Lower leg skin (tissue), 4 donors: ENCODE measurements at regions not wholly inside any gene's neighbourhood (a gene's known extent, or its start where the extent isn't known, plus 50 kb on each side); places are given as distances from the start of the nearest gene placed in this dataset.

ENCODE experiments used
- DNase-seq, 2 donors: peaks; one replicate each; pipeline ENCODE4 v3.0.0-alpha.2; 2019; ENCODE audit warnings: low spot score in 2 of 2
- H3K4me3 ChIP-seq: fragments of 200-600 bp; sonication (generic); 2 replicates; pipeline ENCODE4 v1.5.1; 2017; ENCODE audit warnings: mild to moderate bottlenecking, low read depth; ENCODE audit not compliant: poor library complexity, severe bottlenecking
- CTCF ChIP-seq, 3 donors: fragments of 450-650 bp; IDR thresholded peaks; one replicate each; pipeline ENCODE4 v1.5.1; 2016; ENCODE audit warnings: antibody characterized with exemption in 3 of 3, mild to moderate bottlenecking in 3 of 3, moderate library complexity in 2 of 3
- POLR2A ChIP-seq, 2 donors: fragments of 450-650 bp; IDR thresholded peaks; one replicate each; pipeline ENCODE4 v1.6.1; 2016 to 2017; ENCODE audit warnings: antibody characterized with exemption in 2 of 2, mild to moderate bottlenecking in 1 of 2, moderate library complexity in 1 of 2
- WGBS, 2 donors: methylation state at CpG; one replicate each; pipeline ENCODE4 v1.1.5; 2018; 5-methylcytosine and 5-hydroxymethylcytosine counted together
- intact Hi-C: fragments of 100-400 bp; cut with DNase I; formaldehyde crosslinking; loops from one replicate; pipeline ENCODE4 v1.15.0; 2023; ENCODE audit warnings: low total_unique reads

GRCh38 chr12:126949558-126949957 is 1317.4 kb upstream of the TMEM132C start:
- no peak for TF ChIP-seq POLR2A (IDR thresholded peaks at IDR 0.05)
- no peak for TF ChIP-seq CTCF (IDR thresholded peaks at IDR 0.05)
- no peak for DNase-seq
- H3K4me3 ChIP-seq, result no peak overlapping the region
- intact Hi-C loops, result no loop called here
- WGBS, 2 donors, result 94 to 100% methylated on average over 1 of the region's 1 CpG

- no peak for DNase-seq
- 65 to 79% methylated on average over 6 of the region's 6 CpGs for WGBS, 2 donors
- no peak overlapping the region for H3K4me3 ChIP-seq
- TF ChIP-seq CTCF (IDR thresholded peaks at IDR 0.05) (no peak), POLR2A (IDR thresholded peaks at IDR 0.05) (no peak)
- intact Hi-C loops, result no loop called here
These were observed 1316.7 kb upstream of the TMEM132C start for GRCh38 chr12:126950266-126950665.

GRCh38 chr12:126952096-126953007 is 1314.6 kb upstream of the TMEM132C start:
- WGBS, 2 donors, result 49 to 65% methylated on average over 8 of the region's 8 CpGs
- no peak overlapping the region for H3K4me3 ChIP-seq
- DNase-seq, result no peak
- TF ChIP-seq POLR2A (IDR thresholded peaks at IDR 0.05) (no peak), CTCF (IDR thresholded peaks at IDR 0.05) (no peak)
- intact Hi-C loops, result no loop called here

- H3K4me3 ChIP-seq, result no peak overlapping the region
- no peak for DNase-seq
- intact Hi-C loops, result no loop called here
- 74 to 85% methylated on average over 7 of the region's 7 CpGs for WGBS, 2 donors
- TF ChIP-seq POLR2A (IDR thresholded peaks at IDR 0.05) (no peak), CTCF (IDR thresholded peaks at IDR 0.05) (no peak)
These were observed 1313.5 kb upstream of the TMEM132C start for GRCh38 chr12:126953365-126953889.

GRCh38 chr12:126960221-126960620 is 1306.7 kb upstream of the TMEM132C start:
- DNase-seq, result no peak
- no peak overlapping the region for H3K4me3 ChIP-seq
- 60 to 62% methylated on average over 3 of the region's 3 CpGs for WGBS, 2 donors
- TF ChIP-seq POLR2A (IDR thresholded peaks at IDR 0.05) (no peak), CTCF (IDR thresholded peaks at IDR 0.05) (no peak)
- intact Hi-C loops, result loop anchor here (5.0 kb wide), 1 partner anchor 347 kb away; no protein-coding TSS in a partner anchor
